ENCODE measurements at regions not wholly inside any gene's neighbourhood (a gene's known extent, or its start where the extent isn't known, plus 50 kb on each side); places are given as distances from the start of the nearest gene placed in this dataset.

DNA sequence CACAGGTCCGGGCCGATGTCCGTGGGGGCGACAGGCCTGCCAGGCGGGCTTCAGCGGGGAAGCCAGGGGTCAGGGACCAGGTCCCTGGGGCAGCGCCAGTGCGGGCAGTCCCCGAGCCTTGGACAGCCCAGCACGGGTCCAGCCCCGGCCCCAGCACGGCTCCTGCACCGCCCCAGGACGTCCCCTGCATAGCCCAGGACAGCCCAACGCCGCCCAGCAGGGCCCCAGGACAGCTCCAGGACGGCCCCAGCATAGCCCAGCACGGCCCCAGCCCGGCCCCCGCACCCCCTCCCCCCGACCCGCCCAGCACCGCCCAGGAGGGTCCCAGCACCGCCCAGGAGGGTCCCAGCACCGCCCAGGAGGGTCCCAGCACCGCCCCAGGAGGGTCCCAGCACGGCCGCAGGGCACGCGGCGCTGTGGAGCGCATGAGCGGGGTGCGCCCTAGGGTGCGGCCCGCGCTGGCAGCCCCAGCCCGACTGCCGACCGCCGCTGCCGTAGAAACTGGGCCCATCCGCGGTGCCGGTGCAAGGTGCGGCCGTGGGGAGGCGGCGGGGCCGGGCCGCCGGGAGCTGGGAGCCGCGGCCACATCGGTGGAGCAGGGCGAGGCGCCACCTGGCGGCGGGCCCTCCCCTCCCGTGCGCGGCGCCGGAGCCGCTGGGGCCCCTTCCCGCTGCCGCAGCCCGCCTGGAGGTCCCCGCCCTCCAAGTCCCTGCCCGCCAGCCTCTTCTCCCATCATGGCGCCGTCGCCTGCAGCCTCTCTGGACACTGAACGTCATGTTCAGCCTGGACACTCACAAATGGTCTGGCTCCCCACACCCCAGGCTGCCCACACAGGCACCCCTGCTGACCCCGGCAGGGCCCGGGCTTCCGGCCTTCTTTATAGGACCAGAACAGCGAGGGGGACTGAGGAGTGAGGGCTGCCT is 106.8 kb upstream of the NKX1-1 start:
- Histone ChIP-seq H3K9me3 (no peaks in the 10 kb centered on the region), H3K27me3 (peaks cover 0 to 83% (median 23%) of the 10 kb centered on the region in 3 donors), H3K36me3 (no peaks in the 10 kb centered on the region), H3K4me1 (peaks cover 4 to 16% (median 10%) of the 10 kb centered on the region in 4 donors), H3K27ac (peak overlapping the region in 2 of 5 donors; percentile 8 to 54), H3K4me3 (peak overlapping the region; percentile 35 to 38 (median 36))
- WGBS, 5 donors: 6 to 18% (median 10%) methylated on average over 31 to 77 of the region's 78 CpGs
- DNase-seq: peak; percentile 62 to 85
- intact Hi-C loops (cut with DNase I; ENCODE audit: low total_unique reads): no loop called here
- no peak for TF ChIP-seq POLR2A (IDR thresholded peaks at IDR 0.05)
- no peak for TF ChIP-seq EP300 (IDR thresholded peaks at IDR 0.05)
- TF ChIP-seq, protein P1, sequence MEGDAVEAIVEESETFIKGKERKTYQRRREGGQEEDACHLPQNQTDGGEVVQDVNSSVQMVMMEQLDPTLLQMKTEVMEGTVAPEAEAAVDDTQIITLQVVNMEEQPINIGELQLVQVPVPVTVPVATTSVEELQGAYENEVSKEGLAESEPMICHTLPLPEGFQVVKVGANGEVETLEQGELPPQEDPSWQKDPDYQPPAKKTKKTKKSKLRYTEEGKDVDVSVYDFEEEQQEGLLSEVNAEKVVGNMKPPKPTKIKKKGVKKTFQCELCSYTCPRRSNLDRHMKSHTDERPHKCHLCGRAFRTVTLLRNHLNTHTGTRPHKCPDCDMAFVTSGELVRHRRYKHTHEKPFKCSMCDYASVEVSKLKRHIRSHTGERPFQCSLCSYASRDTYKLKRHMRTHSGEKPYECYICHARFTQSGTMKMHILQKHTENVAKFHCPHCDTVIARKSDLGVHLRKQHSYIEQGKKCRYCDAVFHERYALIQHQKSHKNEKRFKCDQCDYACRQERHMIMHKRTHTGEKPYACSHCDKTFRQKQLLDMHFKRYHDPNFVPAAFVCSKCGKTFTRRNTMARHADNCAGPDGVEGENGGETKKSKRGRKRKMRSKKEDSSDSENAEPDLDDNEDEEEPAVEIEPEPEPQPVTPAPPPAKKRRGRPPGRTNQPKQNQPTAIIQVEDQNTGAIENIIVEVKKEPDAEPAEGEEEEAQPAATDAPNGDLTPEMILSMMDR (IDR thresholded peaks at IDR 0.05): peak in 3 of 7 experiments; percentile 44 to 74 (median 69)
- TF ChIP-seq POLR2AphosphoS5 (IDR thresholded peaks at IDR 0.05): no peak

DNA sequence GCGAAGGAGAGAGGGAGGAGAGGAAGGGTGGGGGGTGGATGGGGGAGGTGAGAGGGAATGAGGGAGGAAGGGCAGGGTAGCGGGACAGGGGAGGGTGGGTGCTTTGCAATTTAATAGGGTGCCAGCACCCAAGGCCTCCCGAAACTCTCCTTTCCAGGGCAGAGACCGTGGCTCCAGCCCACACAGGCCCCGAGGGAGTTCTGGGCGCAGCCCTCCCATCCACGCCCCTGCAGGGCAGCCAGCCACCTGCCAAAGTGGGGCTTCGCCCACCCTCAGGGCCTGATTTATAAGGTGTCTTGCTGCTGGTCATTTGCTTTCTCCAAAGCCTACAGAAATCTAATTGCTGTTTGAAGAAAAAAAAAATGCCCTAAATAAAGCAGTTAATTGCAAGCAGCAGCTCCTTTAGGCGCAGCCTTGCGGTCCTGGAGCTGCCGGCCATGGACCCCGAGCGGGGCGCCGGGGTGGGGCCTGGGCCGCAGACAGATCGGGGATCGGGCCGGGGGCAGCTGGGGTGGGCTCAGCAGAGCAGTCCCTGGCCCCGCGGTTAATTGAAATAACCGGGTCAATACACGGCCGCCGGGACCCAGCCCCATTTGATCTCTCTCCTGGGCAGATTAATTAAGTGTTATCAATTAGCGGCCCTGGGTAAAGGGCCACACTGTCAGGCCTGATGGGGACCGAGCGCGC is 106.0 kb upstream of the NKX1-1 start:
- H3K36me3 ChIP-seq: no peaks in the 10 kb centered on the region
- DNase-seq: no peak
- peak overlapping the region in 3 of 4 donors; percentile 35 to 38 (median 37) for H3K4me3 ChIP-seq
- H3K9me3 ChIP-seq: no peaks in the 10 kb centered on the region
- peak overlapping the region in 2 of 5 donors; percentile 8 to 54 for H3K27ac ChIP-seq
- H3K27me3 ChIP-seq: peaks cover 0 to 83% (median 30%) of the 10 kb centered on the region in 3 donors
- no peak for TF ChIP-seq POLR2AphosphoS5 (IDR thresholded peaks at IDR 0.05)
- TF ChIP-seq POLR2A (IDR thresholded peaks at IDR 0.05): no peak
- TF ChIP-seq, protein P1 (IDR thresholded peaks at IDR 0.05): no peak
- no peak for TF ChIP-seq EP300 (IDR thresholded peaks at IDR 0.05)
- intact Hi-C loops (cut with DNase I; ENCODE audit: low total_unique reads): no loop called here
- peaks cover 4 to 16% (median 10%) of the 10 kb centered on the region in 4 donors for H3K4me1 ChIP-seq
- WGBS, 5 donors: 61 to 86% (median 79%) methylated on average over 25 to 29 of the region's 29 CpGs

DNA sequence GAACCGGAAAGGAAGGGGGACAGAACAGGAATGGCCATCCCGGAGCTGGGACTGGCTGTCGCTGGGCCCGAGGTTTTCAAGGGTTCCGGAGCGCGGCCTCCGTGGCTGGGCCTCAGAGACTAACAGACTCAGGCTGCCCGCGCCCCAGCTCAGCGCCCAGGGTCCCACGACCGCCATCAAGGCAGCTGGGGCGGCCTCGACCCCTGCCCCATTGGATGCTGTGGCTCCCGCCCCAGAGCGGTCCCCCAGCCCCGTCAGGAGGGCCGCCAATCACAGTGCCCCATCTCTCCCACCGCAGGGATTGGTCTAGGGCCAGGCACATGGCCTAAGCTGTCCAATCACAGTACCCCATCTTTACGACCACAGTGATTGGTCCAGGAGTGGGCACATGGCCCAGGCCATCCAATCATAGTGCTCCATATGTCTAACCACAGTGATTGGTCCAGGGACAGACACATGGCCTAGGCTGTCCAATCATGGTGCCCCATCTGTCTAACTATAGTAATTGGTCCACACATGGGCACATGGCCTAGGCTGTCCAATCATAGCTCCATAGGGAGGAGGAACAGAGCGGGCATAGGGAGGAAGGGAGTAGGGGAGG is 105.3 kb upstream of the NKX1-1 start:
- no peak for TF ChIP-seq EP300 (IDR thresholded peaks at IDR 0.05)
- Histone ChIP-seq H3K4me1 (peaks cover 4 to 16% (median 10%) of the 10 kb centered on the region in 4 donors), H3K27ac (no peak overlapping the region), H3K9me3 (no peaks in the 10 kb centered on the region), H3K36me3 (no peaks in the 10 kb centered on the region), H3K4me3 (peak overlapping the region in 1 of 4 donors; percentile 19), H3K27me3 (peaks cover 0 to 78% (median 30%) of the 10 kb centered on the region in 3 donors)
- DNase-seq: peak in 1 of 2 donors; percentile 90
- intact Hi-C loops (cut with DNase I; ENCODE audit: low total_unique reads): no loop called here
- 83 to 96% (median 94%) methylated on average over 14 to 22 of the region's 22 CpGs for WGBS, 5 donors

DNA sequence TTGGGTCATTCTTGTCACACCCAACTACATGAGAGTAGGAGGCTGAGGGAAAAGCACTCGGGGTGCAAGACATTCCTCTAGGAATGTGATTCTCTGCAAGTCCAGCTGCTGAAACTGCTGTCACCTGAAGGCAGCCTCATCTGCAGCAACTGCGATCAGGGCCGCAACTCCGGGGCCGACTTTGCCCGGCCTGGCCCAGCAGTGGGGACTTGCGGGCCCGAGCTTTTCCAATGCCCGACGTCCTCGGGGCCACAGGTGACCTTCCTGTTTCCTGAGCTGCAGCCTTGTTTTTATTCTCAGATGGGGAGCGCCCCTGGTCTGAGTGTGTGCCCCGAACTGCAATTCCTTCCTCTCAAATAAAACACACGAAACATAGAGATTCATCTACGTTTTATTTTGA is 104.7 kb upstream of the NKX1-1 start:
- Histone ChIP-seq H3K27me3 (peaks cover 0 to 78% (median 35%) of the 10 kb centered on the region in 3 donors), H3K36me3 (no peaks in the 10 kb centered on the region), H3K4me1 (peaks cover 4 to 16% (median 10%) of the 10 kb centered on the region in 4 donors), H3K27ac (no peak overlapping the region), H3K9me3 (no peaks in the 10 kb centered on the region), H3K4me3 (no peak overlapping the region)
- no peak for DNase-seq
- TF ChIP-seq EP300 (IDR thresholded peaks at IDR 0.05) (no peak), POLR2A (IDR thresholded peaks at IDR 0.05) (no peak), POLR2AphosphoS5 (IDR thresholded peaks at IDR 0.05) (no peak)
- TF ChIP-seq, protein P1 (IDR thresholded peaks at IDR 0.05): no peak
- intact Hi-C loops (cut with DNase I; ENCODE audit: low total_unique reads): no loop called here
- 89 to 94% (median 92%) methylated on average over 15 of the region's 15 CpGs for WGBS, 5 donors

Measured in stomach (tissue), 8 donors.